Stimulated activated CD4-positive, alpha-beta T cell treated with anti-CD3 and anti-CD28 coated beads, Interleukin-4, amount 100 ng/mL, for 1 hour (primary cell): ENCODE measurements at regions not wholly inside any gene's neighbourhood (a gene's known extent, or its start where the extent isn't known, plus 50 kb on each side); places are given as distances from the start of the nearest gene placed in this dataset.

ENCODE experiments used
- DNase-seq: peaks from one replicate; pipeline ENCODE4 v3.0.0-alpha.2; 2020

- DNase-seq, result no peak
Observed at GRCh38 chr5:4420681-4421080, 719.4 kb upstream of the ADAMTS16 start.

GRCh38 chr5:4422247-4422646, 717.9 kb upstream of the ADAMTS16 start:
- DNase-seq, result no peak

- DNase-seq, result no peak
Observed at GRCh38 chr5:4424895-4425294, 715.2 kb upstream of the ADAMTS16 start.

GRCh38 chr5:4440536-4440935, 699.6 kb upstream of the ADAMTS16 start:
- no peak for DNase-seq

GRCh38 chr5:4442221-4442620, 697.9 kb upstream of the ADAMTS16 start:
- no peak for DNase-seq

- DNase-seq, result no peak
Observed at GRCh38 chr5:4447657-4448056, 692.5 kb upstream of the ADAMTS16 start.

GRCh38 chr5:4453655-4454054, 686.5 kb upstream of the ADAMTS16 start:
- DNase-seq, result no peak

GRCh38 chr5:4479426-4479825, 660.7 kb upstream of the ADAMTS16 start:
- no peak for DNase-seq

- no peak for DNase-seq
Observed at GRCh38 chr5:4480528-4481349, 659.4 kb upstream of the ADAMTS16 start.

GRCh38 chr5:4487581-4487980, 652.5 kb upstream of the ADAMTS16 start:
- DNase-seq, result no peak

- no peak for DNase-seq
Observed at GRCh38 chr5:4511996-4512656, 628.0 kb upstream of the ADAMTS16 start.

- DNase-seq, result no peak
Observed at GRCh38 chr5:4513381-4513780, 626.7 kb upstream of the ADAMTS16 start.

- DNase-seq, result no peak
Observed at GRCh38 chr5:4514067-4514648, 626.0 kb upstream of the ADAMTS16 start.

- DNase-seq, result no peak
Observed at GRCh38 chr5:4518903-4519672, 621.0 kb upstream of the ADAMTS16 start.

GRCh38 chr5:4520559-4520958, 619.6 kb upstream of the ADAMTS16 start:
- no peak for DNase-seq

- no peak for DNase-seq
Observed at GRCh38 chr5:4523038-4523437, 617.1 kb upstream of the ADAMTS16 start.

- DNase-seq, result no peak
Observed at GRCh38 chr5:4531756-4532704, 608.1 kb upstream of the ADAMTS16 start.

- DNase-seq, result no peak
Observed at GRCh38 chr5:4532705-4533080, 607.4 kb upstream of the ADAMTS16 start.

- no peak for DNase-seq
Observed at GRCh38 chr5:4533457-4534105, 606.5 kb upstream of the ADAMTS16 start.

- no peak for DNase-seq
Observed at GRCh38 chr5:4537489-4537888, 602.6 kb upstream of the ADAMTS16 start.

GRCh38 chr5:4540375-4541173, 599.6 kb upstream of the ADAMTS16 start:
- no peak for DNase-seq
